Activated CD8-positive, alpha-beta T cell treated with anti-CD3 and anti-CD28 coated beads for 36 hours (primary cell): ENCODE measurements at regions not wholly inside any gene's neighbourhood (a gene's known extent, or its start where the extent isn't known, plus 50 kb on each side); places are given as distances from the start of the nearest gene placed in this dataset.

Experiments
- ATAC-seq: fragments of 200-7000 bp; cut with Tn5 transposase; one replicate; pipeline ENCODE4 v1.10.0; 2021; ENCODE audit warnings: mild to moderate bottlenecking, moderate library complexity
- CTCF ChIA-PET: fragments of 350-600 bp; sonication (Branson Sonifier 250); formaldehyde crosslinking; loops from one replicate; lab custom pipeline; 2021; ENCODE audit warnings: antibody characterized with exemption; lab: Charles Lee
- POLR2A ChIA-PET: fragments of 350-600 bp; sonication (Branson Sonifier 250); formaldehyde crosslinking; loops from one replicate; lab custom pipeline; 2021; ENCODE audit warnings: antibody characterized with exemption; lab: Charles Lee
- DNase-seq: peaks from one replicate; pipeline ENCODE4 v3.0.0-alpha.2; 2020
- H3K27ac Mint-ChIP-seq: one replicate; pipeline ENCODE4 v1.8.0; 2021; ENCODE audit warnings: mild to moderate bottlenecking, mixed read lengths
- H3K27me3 Mint-ChIP-seq: one replicate; pipeline ENCODE4 v1.8.0; 2021; ENCODE audit warnings: mixed read lengths
- H3K36me3 Mint-ChIP-seq: one replicate; pipeline ENCODE4 v1.8.0; 2021; ENCODE audit warnings: low read depth, mixed read lengths
- H3K4me1 Mint-ChIP-seq: one replicate; pipeline ENCODE4 v1.8.0; 2021; ENCODE audit warnings: low read depth, mixed read lengths
- H3K4me3 Mint-ChIP-seq: one replicate; pipeline ENCODE4 v1.8.0; 2021; ENCODE audit warnings: mild to moderate bottlenecking, moderate library complexity, mixed read lengths
- H3K9me3 Mint-ChIP-seq: one replicate; pipeline ENCODE4 v1.8.0; 2021; ENCODE audit warnings: mixed read lengths
- intact Hi-C: fragments of 100-400 bp; cut with micrococcal nuclease; formaldehyde crosslinking; loops from one replicate; pipeline ENCODE4 v1.10.0; 2022
- TF ChIP-seq, protein P1 (sequence below): fragments of 200-600 bp; IDR thresholded peaks from one replicate; pipeline ENCODE4 v1.8.0; 2022; ENCODE audit warnings: antibody characterized with exemption, mild to moderate bottlenecking

DNA sequence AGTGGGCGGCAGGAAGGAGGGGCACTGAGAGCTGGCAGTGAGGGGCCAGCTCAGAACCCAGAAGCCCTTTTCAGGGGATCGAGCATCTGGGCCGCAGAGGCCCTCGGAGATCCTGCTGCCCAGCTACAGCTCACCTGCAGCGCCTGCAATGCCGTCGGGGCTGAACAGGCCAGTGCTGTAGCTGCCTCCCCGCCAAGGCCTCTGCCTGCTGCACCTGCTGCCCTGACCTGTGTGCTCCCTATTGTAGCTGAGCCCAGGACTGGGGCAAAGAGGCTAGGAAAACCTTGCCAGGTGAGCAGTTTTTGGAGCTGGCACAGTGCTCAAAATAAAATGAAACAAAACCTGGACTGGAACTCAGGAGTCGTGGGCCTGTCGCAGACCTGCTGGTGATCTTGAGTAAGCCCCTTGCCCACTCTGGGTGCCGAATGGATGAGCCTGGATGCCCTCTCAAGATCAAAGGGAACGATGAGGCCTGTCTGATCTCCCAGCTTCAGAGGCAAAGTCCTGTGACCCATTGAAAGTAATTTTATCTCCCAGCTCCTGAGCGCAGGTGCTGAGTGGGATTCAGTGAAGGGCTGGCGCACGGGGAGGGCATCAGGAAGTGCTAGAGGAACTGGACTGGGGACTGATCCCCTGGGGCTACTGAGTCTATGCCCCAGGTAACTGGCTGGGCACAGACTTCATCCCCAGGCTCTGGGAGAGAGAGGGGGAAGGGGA is 154.6 kb downstream of the FOXD2 start:
- TF ChIP-seq, protein P1, sequence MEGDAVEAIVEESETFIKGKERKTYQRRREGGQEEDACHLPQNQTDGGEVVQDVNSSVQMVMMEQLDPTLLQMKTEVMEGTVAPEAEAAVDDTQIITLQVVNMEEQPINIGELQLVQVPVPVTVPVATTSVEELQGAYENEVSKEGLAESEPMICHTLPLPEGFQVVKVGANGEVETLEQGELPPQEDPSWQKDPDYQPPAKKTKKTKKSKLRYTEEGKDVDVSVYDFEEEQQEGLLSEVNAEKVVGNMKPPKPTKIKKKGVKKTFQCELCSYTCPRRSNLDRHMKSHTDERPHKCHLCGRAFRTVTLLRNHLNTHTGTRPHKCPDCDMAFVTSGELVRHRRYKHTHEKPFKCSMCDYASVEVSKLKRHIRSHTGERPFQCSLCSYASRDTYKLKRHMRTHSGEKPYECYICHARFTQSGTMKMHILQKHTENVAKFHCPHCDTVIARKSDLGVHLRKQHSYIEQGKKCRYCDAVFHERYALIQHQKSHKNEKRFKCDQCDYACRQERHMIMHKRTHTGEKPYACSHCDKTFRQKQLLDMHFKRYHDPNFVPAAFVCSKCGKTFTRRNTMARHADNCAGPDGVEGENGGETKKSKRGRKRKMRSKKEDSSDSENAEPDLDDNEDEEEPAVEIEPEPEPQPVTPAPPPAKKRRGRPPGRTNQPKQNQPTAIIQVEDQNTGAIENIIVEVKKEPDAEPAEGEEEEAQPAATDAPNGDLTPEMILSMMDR, result no peak
- intact Hi-C loops, result no loop called here
- Mint-ChIP-seq H3K9me3 (no peaks in the 10 kb centered on the region), H3K27ac (no peak overlapping the region), H3K4me1 (no peaks in the 10 kb centered on the region), H3K4me3 (no peak overlapping the region), H3K36me3 (no peaks in the 10 kb centered on the region), H3K27me3 (peaks cover 26% of the 10 kb centered on the region)
- DNase-seq, result no peak
- no peak for ATAC-seq
- ChIA-PET POLR2A (no interaction called here), CTCF (interaction anchor here (1.0 to 1.1 kb wide), 2 partner anchors 155 to 204 kb away, joined by 3 read pairs; no protein-coding TSS in a partner anchor)

DNA sequence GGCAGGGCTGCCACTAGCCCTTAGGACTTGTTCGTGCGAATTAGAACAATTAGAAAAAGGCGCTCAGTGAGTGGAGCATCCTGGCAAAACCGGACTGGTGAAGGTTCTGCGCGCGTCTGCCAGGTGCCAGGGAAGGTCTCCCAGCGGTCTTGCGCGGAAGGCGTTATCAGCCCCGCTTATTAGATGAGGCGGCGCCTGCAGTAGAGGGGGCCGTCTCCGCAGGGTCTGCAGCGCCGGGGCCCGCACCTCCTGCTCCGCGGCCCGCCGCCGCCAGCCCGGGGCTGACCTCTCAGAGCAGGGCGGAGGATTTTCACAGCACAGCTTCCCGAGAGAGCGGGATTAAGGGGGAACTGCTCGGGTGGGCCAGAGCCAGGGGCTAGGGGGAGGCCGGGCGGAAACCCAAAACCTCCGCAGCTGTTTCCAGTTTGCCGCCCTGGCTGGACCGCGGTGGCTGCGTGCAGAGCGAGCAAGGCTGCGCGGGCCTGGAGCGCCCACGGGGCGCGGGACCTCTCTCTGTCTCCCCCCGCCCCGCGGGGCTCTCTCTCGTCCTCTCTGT is 155.2 kb downstream of the FOXD2 start:
- H3K4me3 Mint-ChIP-seq, result no peak overlapping the region
- TF ChIP-seq, protein P1, result no peak
- ChIA-PET POLR2A (no interaction called here), CTCF (interaction anchor here (1.0 to 1.1 kb wide), 2 partner anchors 156 to 205 kb away, joined by 3 read pairs; no protein-coding TSS in a partner anchor)
- H3K36me3 Mint-ChIP-seq, result no peaks in the 10 kb centered on the region
- intact Hi-C loops, result no loop called here
- H3K4me1 Mint-ChIP-seq, result no peaks in the 10 kb centered on the region
- peaks cover 28% of the 10 kb centered on the region for H3K27me3 Mint-ChIP-seq
- no peak for ATAC-seq
- H3K27ac Mint-ChIP-seq, result no peak overlapping the region
- DNase-seq, result no peak
- no peaks in the 10 kb centered on the region for H3K9me3 Mint-ChIP-seq

DNA sequence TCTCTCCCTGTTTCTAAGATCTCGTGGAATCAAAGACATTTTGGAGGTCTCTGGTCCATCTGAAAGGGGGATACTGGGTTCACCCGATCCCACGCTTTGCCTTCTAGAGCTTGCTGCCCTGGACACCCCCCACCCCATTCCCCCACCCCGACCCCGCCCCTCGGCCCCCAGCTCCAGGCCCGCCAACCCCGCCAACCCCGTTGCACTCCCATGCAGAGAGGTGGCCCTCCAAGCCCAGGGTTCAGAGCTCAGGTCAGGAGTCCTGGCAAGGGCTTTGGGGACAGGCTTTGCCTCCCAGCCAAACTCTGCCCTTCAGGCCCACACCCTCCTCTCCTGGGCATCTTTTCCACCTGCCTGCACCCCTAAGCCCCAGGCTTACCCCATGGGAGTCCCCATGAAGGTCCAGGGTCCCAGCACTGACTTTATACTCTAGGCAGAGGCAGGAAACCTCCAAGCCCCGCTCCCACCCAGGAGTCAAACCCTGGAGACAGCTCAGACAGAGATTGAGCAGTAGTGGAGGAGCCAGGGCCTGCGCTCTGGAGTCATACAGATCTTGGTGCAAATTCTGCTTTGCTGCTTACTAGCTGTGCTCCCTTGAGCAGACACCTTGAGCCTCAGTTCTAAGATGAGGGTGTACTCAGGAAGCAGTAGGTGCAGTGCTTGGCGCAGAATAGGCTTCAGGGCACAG is 155.9 kb downstream of the FOXD2 start:
- DNase-seq, result no peak
- Mint-ChIP-seq H3K4me3 (no peak overlapping the region), H3K9me3 (no peaks in the 10 kb centered on the region), H3K27ac (no peak overlapping the region), H3K27me3 (peaks cover 28% of the 10 kb centered on the region), H3K36me3 (no peaks in the 10 kb centered on the region), H3K4me1 (no peaks in the 10 kb centered on the region)
- ATAC-seq, result no peak
- intact Hi-C loops, result no loop called here
- POLR2A ChIA-PET, result interaction anchor here (0.7 kb wide), 1 partner anchor 12 kb away, joined by 3 read pairs; no protein-coding TSS in a partner anchor
- TF ChIP-seq, protein P1, result no peak
- CTCF ChIA-PET, result no interaction called here

DNA sequence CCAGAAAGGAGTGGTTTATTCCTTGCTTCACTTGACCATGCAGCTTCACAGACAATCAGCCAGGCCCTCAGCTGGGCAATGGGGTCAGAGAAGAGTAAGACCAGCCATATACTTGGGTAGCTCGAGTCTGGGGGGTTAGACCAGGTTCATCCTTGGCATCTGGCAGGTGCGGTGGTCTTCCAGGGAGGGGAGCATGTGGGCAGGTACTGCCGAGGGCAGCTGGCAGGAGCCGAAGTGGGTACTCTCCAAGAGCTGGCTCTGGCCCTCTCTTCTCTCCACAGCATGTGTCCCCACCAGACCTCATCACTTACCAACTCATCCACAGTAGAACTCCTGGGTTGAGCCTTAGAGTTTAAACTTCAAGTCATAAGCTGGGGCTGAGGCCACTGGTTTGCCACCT is 156.8 kb downstream of the FOXD2 start:
- CTCF ChIA-PET, result interaction anchor here (1.3 kb wide), 1 partner anchor 63 kb away, joined by 3 read pairs; no protein-coding TSS in a partner anchor
- H3K36me3 Mint-ChIP-seq, result no peaks in the 10 kb centered on the region
- DNase-seq (no peak), ATAC-seq (no peak)
- peaks cover 34% of the 10 kb centered on the region for H3K27me3 Mint-ChIP-seq
- TF ChIP-seq, protein P1, result no peak
- no peak overlapping the region for H3K4me3 Mint-ChIP-seq
- H3K27ac Mint-ChIP-seq, result no peak overlapping the region
- intact Hi-C loops, result no loop called here
- H3K4me1 Mint-ChIP-seq, result no peaks in the 10 kb centered on the region
- peaks cover 4% of the 10 kb centered on the region for H3K9me3 Mint-ChIP-seq
- POLR2A ChIA-PET, result interaction anchor here (0.7 kb wide), 1 partner anchor 180 kb away, joined by 3 read pairs; no protein-coding TSS in a partner anchor
